ENCODE measurements at regions not wholly inside any gene's neighbourhood (a gene's known extent, or its start where the extent isn't known, plus 50 kb on each side); places are given as distances from the start of the nearest gene placed in this dataset.

DNA sequence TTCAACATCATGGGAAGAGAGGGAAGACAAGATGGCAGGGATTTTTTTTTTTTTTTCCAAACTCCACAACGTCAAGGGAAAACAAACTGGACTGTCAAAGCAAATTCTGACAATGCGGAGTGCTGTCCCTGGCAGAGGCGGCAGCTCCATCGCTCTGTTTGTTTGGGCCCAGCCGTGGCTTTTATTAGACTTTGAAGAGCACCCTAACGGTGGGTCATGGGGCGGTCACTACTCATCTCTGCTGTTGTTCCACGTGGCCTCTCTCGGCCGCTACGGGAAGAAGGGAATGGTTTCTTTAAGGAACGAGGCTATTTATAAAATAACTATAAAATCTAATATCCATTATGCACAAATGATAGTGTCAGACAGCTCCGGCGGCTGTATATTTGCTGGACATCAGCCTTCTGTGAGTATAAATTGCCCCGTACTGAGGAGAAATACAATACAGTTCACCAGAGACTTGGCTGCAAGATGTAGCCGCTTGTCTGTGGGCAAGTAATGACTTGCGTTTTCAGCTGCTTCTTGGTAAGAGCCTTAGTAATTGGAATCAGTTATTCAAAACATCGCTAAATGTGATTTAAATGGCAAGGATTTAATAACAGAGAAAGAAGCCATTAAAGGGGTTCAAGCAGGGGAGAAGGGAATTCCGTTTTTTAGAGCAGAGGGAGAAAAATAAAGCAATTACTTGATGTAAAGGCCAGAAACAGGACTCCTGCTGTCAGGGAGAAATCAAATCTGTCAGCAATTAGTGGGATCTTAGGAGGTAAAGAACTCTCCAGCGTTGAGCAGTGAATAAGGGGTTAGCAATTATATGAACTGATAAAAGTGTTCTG, 61.7 kb upstream of the RAB11FIP2 start:
- no peak overlapping the region for H3K27ac ChIP-seq
- TF ChIP-seq, protein P1, sequence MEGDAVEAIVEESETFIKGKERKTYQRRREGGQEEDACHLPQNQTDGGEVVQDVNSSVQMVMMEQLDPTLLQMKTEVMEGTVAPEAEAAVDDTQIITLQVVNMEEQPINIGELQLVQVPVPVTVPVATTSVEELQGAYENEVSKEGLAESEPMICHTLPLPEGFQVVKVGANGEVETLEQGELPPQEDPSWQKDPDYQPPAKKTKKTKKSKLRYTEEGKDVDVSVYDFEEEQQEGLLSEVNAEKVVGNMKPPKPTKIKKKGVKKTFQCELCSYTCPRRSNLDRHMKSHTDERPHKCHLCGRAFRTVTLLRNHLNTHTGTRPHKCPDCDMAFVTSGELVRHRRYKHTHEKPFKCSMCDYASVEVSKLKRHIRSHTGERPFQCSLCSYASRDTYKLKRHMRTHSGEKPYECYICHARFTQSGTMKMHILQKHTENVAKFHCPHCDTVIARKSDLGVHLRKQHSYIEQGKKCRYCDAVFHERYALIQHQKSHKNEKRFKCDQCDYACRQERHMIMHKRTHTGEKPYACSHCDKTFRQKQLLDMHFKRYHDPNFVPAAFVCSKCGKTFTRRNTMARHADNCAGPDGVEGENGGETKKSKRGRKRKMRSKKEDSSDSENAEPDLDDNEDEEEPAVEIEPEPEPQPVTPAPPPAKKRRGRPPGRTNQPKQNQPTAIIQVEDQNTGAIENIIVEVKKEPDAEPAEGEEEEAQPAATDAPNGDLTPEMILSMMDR (conservative IDR thresholded peaks at IDR 0.05) = no peak

DNA sequence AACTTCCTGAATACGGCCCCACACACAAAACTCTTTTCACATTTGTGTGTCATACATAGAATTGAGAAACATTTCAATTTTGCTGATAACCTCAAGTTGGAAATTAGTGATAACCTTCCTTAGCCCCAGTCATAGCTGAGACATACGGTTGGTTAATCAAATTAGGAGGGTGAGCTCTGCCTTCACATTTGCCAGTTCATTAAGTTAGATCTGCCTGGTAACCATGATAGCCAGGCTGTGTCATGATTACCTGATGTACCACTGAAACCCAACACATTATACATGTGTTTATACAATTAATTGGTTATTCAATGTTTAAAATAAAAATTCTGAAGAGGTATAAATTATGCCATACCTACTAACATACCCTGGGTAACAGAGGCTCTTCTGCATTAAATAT, 60.8 kb upstream of the RAB11FIP2 start:
- TF ChIP-seq, protein P1 (conservative IDR thresholded peaks at IDR 0.05) = no peak
- H3K27ac ChIP-seq = no peak overlapping the region

GRCh38 chr10:118107040-118107439, 60.3 kb upstream of the RAB11FIP2 start:
- H3K27ac ChIP-seq = no peak overlapping the region
- TF ChIP-seq, protein P1 (conservative IDR thresholded peaks at IDR 0.05) = no peak

DNA sequence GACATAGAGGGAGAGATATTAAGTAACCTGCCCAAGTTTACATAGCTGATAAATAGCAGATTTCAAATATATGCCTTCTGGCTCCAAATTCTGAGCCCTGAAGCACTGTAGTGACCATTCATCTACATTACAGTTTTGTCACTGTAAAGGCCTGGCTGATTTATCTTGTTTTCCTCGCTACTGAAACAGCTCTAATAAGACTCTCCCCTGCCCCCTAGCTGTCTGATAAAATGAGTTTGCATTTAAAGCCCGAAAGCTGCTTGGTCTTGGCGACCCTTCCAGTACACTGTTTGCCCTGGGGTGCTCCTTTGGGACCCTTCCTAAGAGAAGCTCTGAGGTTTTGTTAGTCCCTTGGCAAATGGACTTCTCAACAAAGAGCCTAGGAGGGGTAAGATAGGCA, 59.7 kb upstream of the RAB11FIP2 start:
- TF ChIP-seq, protein P1 (conservative IDR thresholded peaks at IDR 0.05) = peak; percentile 75
- no peak overlapping the region for H3K27ac ChIP-seq

GRCh38 chr10:118102121-118102520, 55.4 kb upstream of the RAB11FIP2 start:
- TF ChIP-seq, protein P1 (conservative IDR thresholded peaks at IDR 0.05) = no peak
- H3K27ac ChIP-seq = no peak overlapping the region

DNA sequence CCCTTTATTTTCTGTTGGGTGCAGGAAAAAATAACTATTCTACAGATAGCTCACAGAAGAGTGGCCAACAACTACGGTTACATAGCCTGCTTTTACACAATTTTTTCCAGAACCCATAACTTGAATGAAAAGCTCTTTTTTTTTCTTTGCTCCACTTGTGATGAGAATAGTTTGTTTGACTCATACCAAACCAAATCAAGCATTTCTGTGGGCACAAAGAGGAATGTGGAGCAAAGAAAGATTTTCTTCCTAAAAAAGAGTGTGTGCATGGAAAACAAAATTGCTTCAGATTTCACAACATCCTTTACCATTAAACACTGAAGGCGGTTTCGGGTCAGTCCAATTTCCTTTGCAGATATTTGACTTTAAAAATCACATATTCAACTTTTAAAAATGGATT, 54.8 kb upstream of the RAB11FIP2 start:
- TF ChIP-seq, protein P1 (conservative IDR thresholded peaks at IDR 0.05) = no peak
- H3K27ac ChIP-seq = no peak overlapping the region

Data from VCaP (cell line).